HK-2 (cell line): ENCODE measurements at regions not wholly inside any gene's neighbourhood (a gene's known extent, or its start where the extent isn't known, plus 50 kb on each side); places are given as distances from the start of the nearest gene placed in this dataset.

Experiments used
- DNase-seq: peaks from one replicate; pipeline ENCODE4 v3.0.0-alpha.2; 2018; ENCODE audit not compliant: unreplicated experiment

DNA sequence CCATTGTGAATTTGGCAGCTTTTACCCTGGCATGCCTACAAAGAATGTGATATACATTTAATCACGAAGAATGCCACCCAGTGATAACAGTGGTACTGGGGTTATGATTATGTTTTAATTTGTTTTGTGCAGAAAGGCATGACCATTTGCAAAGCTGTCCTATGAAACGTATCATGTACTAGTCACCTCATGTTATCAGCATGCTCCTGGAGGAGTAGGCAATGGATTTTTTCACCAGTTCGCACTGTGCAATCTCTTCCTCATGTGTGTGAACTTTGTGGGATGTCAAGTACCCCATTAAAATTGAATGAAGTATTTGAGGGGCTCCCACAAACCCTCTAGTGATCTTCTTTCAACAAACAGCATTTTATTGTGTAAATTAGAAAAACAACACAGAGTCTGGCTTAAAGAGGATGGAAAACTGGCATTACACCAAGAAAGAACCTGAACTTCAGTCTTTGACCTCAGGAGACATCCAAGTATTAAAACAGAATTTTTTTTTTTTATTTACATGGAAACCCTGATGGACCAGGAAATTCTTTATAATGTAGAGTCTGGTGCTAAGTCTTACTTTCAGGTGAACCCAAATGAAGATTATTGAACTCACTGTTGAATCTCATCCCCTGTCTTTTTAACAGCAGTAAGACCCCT, 200.6 kb upstream of the PGRMC2 start:
- DNase-seq = no peak

DNA sequence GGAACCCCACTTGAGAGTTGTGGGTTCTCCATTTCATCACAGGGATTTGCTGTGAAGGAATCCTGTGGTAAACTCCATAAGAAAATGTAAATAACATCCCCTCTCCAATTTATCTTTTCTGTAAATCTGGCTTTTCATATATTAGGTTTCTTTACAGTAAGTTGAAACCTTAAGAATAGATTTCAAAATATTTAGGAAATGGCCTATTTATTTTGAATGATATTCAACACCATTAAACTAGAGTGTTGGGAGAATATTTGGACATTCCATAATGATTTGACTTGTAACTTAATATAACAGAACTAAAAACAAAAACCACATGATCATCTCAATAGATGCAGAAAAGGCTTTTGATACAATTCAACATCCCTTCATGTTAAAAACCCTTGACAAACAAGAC, 197.3 kb upstream of the PGRMC2 start:
- DNase-seq = no peak

DNA sequence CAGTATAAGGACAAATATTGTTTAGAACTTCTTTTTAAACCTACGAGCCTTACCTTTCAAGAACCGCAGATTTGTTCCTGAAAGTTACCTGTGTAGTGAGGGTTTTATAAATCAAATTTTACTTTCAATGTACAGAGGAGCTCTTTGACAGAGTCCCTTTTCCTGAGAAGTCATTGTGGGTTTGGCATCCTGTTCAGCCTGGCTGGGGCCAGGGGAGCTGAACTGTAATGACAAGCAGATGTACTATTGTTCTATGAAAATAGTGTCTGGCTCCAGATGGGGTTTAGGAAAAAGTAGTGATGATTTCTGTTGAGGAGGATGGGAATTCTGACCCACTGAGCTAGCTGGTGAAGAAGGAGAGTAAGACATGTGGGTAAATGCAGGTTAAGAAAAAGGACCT, 196.2 kb upstream of the PGRMC2 start:
- no peak for DNase-seq

DNA sequence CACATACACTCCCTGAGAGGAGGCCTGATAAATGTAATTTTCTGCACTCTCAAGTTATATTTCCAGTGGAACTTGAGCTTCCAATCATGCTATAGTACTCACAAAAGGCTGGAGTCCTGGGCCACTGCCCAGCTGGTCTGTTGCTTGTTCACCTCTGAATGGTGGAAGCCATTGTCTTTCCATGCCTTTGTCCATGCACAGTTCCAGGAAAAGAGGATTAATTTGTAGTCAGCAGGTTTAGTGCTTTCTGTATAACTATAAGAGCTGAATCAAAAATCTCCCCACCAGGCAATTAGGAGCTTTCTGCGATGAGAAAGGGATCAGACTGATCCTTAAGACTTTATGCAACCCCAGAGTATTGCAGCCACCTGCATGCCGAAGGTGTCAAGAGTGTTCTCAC, 195.4 kb upstream of the PGRMC2 start:
- DNase-seq = no peak

DNA sequence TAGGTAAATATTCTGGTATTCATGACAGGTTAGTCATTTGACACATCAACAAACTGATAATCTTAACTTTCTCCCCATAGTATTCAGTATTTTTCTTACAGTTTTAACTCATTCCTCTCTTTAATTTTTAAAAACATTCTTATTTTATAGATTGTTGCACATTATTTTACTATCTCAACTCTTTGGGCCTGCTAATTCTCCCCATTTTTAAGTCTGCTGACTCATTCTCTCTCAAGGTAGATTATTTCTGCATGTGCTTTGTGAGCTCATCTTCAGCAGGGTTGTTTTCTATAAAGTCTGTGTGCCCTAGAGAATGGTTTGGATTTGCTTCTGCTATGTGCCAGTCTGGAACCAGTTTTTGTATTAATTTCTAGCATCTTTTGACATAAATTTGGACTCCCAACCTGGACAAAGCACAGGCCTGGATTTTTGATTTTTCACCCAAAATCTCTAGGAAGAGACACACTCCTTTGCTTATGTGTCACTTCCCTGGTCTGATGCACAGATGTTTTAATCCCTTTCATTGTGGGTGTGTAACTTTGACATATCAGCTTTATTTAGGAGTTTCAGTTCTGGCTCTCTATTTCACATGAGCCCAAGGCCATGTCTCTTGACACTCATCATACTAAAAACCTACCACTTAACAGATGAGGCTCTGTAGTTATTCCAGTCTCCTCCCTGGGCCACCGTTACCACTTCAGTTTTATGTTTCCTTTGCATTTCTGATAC, 194.3 kb upstream of the PGRMC2 start:
- DNase-seq = no peak

DNA sequence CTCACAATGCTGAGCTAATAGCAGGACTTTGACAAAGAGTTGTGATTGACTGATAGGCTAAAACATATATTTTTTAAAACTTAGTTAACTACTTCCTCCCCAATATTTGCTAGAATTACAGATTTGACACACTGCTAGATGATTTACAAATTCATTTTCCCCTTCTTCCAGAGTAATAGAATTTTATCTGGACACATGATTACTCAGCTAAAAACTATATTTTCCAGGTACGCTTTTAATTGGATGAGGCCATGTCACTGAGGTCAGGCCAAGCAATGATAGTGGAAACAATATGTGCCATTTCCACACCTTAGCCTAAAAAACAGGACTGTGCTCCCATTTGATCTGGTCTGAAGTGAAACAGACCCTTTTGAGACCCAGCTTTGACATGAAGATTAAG, 193.3 kb upstream of the PGRMC2 start:
- no peak for DNase-seq

DNA sequence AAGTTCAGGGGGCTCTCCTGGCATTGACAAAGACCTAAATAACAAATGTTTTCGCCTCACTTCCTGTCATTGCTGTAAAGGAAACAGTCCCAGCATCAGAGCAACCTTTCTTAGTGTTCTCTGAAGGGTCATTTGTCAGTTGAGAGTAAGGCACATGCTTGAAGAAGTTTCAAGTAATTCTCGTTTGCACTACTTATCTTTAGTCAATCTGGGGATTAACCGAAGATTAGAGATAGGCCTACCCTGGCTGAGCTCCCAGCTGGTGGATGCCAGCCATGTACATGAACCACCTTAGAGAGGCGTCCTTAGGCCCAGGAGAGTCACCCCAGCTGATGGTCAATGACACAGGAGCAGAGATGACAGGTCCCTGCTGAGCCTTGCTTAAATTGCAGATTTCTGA, 189.9 kb upstream of the PGRMC2 start:
- no peak for DNase-seq

DNA sequence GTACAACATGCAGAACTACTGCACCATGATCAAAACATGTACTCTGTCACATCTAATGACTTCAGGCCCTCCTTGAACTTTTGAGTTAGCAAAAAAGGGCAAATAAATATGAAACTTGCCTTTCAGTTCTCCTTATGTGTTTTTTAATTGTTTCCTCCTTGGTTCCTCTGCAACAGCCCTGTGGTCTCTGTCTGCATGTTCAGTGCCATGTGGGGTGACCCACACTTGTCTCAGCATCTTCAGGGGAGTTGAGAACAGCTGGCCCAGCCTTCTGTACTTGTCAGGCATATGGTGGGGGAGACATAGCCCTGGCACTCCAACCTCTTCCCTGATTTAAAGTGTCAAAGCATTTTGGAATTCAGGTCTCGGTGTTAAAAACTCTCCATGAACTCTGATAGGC, 188.0 kb upstream of the PGRMC2 start:
- DNase-seq = no peak

DNA sequence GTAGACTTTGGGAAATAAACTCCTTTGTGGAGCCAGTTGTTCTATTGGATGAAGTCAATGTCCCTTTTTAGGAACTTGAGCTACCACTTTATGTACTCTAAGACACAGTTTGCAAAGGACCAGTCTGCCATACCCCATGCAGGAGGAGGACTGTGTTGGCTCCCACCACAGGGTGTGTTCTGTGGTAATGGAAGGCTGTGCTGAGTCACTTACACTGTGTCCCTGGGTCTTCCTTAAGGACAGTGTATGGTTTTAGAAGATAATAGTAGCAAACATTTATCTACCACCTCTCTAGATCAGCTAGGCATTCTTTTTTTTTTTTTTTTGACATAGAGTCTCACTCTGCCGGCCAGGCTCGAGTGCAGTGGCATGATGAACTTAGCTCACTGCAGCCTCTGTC, 184.0 kb upstream of the PGRMC2 start:
- no peak for DNase-seq

DNA sequence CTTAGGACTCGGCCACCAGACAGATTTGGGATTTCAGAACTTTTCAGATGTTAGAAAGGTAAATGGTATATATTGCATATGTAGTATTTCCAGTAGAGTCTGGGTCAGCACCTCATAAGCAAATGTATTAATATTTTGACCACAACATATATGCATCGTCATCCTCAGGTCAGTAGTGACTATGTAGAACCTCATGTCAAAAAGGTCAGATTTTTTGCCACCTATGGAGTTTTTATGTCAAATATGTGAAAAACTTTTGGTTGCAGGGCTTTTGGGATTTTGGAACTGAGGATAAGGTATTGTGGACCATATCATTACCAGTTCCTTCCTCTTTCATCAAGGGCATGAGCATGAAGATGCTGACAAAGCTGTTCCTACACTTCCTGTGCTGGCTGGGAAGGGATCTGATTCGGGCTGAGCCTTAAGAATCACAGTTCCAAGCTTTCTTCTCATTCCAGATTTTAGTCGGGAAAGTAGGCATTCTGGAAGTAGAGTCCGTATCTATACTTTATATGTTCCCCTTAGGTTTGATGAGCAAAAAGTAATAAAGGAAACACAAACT, 183.0 kb upstream of the PGRMC2 start:
- DNase-seq = no peak

DNA sequence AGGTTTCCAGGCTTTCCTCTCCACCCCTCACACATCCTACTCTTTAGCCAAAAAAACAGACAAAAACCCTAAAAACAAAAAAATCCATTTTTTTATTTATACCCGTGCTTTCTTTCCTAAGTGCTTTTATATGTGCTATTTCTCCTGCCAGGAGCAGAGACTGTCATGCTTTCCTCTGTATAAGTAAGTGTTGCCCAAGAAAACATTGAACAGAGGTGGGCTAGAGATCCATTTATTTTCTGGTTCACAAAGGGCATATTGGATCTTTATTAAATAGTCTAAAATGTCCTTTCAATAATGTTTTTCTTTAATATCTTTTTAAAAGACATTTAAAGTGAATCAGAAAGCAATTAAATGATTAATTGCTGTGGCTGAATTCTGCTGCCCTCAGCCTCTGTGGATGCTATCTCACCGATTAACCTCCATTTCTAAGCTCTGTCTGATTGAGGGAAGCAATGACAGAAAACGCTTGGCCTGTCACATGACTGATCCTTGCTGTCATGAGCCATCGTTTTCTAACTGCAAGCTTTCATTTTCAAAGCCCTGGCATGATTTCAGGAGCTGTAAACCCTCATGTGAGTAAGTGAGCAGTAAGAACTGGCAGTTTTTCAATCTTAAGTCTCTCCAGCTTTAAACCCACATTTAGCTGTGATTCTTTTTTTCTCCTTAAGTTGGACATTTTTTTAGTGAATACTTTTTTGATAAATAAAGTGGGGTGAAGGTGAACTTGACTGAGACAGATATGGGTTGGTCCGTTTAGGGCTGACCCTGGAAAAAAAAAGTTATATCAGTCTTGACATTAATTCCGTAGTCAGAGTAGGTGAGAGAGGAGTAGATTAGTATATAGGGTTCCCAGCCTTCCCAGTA, 180.7 kb upstream of the PGRMC2 start:
- DNase-seq = peak; percentile 34

DNA sequence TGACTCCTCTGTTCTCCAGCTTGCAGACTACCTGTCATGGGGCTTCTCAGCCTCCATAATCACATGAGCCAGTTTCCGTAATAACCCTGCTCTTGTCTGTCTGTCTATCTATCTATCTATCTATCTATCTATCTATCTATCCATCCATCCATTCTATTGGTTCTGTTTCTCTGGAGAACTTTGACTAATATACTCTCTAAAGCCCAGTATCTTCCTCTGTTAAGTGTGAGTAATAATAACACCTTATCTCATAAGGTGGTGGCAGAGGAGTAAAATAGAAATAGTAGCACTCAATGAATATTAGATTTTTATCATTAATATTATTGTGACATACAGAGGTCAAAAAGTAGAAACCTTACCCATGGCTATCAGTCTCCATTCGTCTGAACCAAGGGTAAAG, 177.9 kb upstream of the PGRMC2 start:
- DNase-seq = no peak

DNA sequence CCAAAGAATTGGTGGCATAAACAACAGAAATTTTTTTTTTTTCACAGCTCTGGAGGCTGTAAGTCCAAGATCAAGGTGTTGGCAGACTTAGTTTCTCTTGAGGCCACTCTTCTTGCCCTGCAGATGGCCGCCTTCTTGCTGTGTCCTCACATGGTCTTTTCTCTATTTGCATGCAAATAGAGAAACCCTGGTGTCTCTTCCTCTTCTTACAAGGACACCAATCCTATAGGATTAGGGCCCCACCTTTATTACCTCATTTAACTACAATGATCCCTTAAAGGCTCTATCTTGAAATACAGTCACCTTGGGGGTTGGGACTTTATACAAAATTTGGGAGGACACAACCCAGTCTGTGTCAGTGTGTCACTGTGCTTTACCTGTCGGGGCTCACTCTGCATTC, 175.4 kb upstream of the PGRMC2 start:
- no peak for DNase-seq

DNA sequence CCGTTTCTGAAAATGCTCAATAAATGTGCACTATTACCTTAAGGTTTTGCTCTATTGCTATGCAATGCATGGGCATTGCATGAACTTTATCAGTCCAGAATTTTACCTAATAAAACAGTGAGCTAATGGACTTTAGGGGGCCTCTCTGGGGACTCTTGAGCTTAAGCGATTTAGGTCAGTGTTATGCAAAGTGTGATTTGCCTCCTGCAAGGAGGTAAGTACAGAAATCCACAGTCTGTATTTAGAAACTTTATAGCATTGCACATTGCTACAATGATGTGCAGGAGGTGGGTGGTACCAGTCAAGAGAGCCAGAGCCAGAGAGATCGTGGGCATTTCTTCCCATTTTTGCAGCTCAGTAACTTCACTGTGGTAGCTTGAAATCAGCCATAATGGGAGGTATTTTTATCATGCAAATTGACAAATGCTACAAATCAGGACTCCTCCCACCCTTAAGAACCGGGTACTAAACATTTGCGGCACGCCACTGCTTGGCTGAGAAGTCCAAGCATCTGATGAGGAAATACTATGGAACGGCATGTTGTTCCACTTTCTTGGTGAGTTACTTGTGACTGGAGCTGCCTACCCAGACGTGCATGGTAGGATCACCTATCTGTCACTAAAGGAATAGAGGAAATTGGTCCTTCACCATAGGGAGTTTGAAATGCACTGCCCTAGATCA, 174.6 kb upstream of the PGRMC2 start:
- DNase-seq = no peak

DNA sequence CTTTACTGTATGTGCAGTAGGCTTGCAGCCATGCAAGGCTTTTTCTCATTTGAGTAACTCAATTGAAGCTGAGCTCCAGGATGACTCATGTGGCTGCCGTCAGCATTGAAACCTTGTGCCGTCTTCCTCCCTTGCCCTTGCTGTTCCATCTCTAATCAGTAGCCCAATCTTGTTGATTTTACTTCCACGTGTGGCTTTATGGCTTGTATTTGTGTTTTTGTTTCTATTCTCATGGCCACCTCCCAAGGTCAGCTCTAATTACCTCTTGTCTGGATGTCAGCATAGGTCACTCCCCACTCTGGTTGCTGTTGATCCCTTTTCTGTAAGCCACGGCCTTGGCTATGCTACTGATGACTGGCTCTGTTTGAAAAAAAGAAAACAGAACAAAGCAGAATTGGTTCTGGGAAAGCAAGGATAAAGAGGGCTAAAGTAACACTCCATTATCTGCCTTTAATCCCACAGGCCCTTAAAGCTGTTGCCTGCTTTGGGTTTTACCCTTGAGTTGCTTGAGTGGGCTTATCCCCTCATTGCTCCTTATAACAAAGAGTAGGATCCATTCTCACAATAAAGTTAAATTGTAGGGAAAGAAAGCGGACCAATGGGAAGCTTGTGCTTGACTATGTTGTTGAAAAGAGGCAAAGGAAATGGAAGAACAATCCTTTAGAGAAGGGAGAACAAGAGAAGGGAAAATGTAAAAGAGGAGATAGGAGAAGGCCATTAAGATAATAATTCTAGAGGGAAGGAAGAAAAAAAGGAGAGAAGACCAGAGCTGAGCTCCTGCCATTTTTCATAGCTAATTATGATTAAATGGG, 173.9 kb upstream of the PGRMC2 start:
- DNase-seq = peak; percentile 60

DNA sequence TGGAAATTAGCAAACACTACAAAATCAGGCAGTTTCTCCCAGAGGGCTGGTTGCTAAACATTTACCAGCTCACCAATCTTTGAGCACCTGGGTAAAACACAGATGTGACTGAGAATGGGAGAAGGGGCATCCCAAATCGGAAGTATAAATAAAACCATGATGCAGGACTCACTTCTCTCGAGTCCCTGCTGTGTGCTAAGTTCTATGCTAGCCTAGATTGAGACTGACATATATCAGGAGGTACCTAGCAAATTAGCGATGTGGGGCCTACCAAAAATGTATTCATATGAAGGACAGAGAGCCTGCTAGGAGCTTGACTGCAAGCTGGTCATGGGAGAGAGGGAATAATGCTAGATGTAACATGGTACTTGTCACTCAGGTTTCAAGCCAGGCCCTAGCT, 171.9 kb upstream of the PGRMC2 start:
- DNase-seq = no peak

DNA sequence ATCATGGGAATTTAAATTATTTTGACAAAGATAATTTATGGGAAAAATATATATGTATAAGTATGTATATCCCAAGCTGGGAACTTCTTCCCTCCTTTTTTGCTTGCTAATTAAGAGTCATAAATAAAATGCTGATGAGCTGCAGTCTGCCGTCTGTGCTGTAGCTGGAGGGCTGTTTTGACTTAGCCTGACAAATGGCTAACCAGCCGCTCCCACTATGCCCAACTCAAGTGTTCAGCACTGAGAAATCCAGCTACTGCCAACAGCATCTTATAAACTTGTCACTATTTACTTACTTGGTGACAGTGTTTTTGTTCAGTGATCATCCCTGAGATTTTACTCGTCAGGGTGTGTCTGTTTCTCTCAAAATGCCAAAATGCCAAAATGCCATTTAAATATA, 171.2 kb upstream of the PGRMC2 start:
- no peak for DNase-seq

DNA sequence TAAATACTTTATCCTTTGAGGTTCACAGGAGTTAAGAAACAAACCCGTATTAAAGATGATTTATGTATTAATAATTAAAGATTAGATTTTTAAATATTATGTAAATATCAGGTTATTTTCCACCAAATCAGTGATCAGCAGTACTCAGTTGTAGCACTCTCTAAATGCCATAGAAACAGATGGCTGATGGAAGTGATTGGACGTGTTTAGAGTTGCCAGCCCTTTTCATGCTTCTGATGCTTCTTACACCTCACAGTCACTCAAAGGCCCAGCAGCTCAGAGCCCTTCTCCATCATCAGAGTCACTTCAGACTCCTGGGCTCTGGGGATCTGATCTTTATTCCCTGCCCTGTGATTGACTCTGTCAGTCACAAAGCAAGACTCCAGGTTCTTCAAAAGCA, 170.1 kb upstream of the PGRMC2 start:
- no peak for DNase-seq

DNA sequence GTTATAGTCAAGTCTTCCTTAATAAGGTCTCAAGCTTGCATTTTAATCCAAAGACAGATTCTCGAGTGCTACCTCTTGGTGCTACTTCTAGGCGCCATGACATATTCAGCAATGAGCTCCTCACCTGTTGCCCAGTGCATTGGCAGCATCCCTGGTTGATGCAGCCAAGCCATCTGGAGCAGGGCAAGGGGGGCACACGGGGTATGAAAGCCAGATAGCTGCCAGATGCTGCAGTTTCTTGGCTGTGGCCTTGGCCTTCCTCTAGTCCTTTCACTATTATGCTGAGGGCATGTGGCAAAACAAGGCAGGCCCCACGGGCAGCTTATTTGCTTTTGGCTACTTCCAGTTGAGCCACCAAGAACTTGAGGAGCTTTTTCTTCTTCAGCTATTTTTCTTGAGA, 168.6 kb upstream of the PGRMC2 start:
- no peak for DNase-seq

DNA sequence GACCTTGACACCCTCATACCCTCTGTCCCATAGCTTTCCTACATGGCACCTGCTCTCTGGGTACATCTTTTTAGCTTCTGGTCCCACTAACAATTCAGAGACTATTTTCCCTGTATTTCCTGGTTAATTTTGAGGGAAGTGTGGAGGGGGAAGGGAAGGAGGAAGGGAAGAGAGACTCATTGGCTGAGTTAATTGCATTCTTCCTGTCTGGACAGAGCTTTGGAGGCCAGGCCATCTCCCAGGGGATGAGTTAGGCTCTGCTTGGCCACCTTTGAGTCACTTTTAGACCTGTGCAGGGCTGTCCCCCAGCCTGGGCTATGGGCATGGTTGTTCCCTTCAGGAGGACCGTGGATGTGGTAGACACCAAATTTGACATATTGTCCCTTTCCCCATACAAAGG, 167.9 kb upstream of the PGRMC2 start:
- peak; percentile 59 for DNase-seq

DNA sequence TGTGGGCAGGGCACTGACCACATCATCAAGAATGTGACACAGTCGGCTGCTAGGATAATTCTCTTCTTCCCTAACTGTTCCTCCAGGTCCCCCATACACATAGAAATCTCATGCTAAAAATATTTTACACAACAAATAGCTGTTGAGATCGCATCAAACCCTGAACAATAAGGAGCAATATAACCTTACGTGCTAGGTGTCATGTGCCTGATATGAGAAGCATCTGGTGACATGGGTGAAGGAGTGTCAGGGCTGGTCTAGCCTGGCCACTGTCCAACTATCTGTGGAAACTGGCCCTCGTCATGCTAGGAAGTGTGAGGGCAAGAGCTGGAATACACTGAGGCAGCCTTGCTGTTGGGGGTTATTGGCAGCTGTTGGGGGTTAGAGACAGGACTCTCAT, 167.3 kb upstream of the PGRMC2 start:
- DNase-seq = peak; percentile 79
